ENCODE measurements at regions not wholly inside any gene's neighbourhood (a gene's known extent, or its start where the extent isn't known, plus 50 kb on each side); places are given as distances from the start of the nearest gene placed in this dataset.

DNA sequence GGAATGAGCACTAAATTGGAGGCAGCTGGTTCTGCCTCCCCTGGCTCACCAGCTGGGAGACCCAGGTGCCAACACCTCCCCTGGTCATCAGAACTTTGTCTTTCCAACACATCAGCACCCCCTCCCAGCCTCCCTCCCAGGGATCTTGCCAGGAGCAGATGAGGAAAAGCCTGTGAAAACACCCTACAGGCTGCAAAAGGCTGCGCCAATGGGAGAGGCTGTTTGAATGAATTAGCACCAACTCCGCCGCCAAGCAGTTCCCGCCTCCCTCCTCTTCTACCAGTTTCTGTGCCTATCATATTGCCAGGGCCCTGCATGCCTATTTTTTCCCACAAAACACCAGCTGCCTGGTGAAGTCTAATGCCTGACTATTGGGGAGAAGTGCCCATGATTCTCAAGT, 137.0 kb downstream of the AIPL1 start:
- intact Hi-C loops (cut with DNase I) = no loop called here
- H3K27me3 ChIP-seq = peaks cover 0 to 8% (median 0%) of the 10 kb centered on the region in 7 donors
- DNase-seq (no peak), ATAC-seq (no peak)
- no peaks in the 10 kb centered on the region for H3K36me3 ChIP-seq
- H3K4me1 ChIP-seq = no peaks in the 10 kb centered on the region
- TF ChIP-seq, protein P1, sequence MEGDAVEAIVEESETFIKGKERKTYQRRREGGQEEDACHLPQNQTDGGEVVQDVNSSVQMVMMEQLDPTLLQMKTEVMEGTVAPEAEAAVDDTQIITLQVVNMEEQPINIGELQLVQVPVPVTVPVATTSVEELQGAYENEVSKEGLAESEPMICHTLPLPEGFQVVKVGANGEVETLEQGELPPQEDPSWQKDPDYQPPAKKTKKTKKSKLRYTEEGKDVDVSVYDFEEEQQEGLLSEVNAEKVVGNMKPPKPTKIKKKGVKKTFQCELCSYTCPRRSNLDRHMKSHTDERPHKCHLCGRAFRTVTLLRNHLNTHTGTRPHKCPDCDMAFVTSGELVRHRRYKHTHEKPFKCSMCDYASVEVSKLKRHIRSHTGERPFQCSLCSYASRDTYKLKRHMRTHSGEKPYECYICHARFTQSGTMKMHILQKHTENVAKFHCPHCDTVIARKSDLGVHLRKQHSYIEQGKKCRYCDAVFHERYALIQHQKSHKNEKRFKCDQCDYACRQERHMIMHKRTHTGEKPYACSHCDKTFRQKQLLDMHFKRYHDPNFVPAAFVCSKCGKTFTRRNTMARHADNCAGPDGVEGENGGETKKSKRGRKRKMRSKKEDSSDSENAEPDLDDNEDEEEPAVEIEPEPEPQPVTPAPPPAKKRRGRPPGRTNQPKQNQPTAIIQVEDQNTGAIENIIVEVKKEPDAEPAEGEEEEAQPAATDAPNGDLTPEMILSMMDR (IDR thresholded peaks at IDR 0.05) = no peak
- no peaks in the 10 kb centered on the region for H3K9me3 ChIP-seq
- no peak overlapping the region for H3K4me3 ChIP-seq
- no peak overlapping the region for H3K27ac ChIP-seq
- WGBS, 2 donors = 66 to 72% methylated on average over 4 of the region's 4 CpGs

DNA sequence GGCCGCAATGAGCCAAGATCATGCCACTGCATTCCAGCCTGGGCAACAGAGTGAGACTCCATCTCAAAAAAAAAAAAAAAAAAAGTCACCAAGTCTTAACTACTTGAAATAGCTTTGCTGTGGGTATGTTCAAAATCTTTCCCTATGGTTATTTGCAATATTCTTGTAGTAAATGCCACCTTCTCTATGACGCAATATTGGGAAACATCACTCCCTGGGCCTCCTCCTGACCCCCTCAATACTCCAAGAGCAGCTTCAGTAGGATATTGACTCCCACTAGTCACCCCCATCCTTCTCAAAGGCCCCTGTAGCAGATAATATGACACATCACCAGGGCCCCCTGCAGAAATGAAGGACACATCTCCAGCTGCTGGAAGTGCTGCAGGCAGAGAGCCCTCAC, 137.8 kb downstream of the AIPL1 start:
- Histone ChIP-seq H3K4me3 (no peak overlapping the region), H3K9me3 (no peaks in the 10 kb centered on the region), H3K27me3 (peaks cover 0 to 8% (median 0%) of the 10 kb centered on the region in 7 donors), H3K4me1 (no peaks in the 10 kb centered on the region), H3K36me3 (no peaks in the 10 kb centered on the region), H3K27ac (no peak overlapping the region)
- TF ChIP-seq, protein P1 (IDR thresholded peaks at IDR 0.05) = no peak
- WGBS, 2 donors = 90 to 97% methylated on average over 2 of the region's 2 CpGs
- ATAC-seq (no peak), DNase-seq (no peak)
- intact Hi-C loops (cut with DNase I) = no loop called here

DNA sequence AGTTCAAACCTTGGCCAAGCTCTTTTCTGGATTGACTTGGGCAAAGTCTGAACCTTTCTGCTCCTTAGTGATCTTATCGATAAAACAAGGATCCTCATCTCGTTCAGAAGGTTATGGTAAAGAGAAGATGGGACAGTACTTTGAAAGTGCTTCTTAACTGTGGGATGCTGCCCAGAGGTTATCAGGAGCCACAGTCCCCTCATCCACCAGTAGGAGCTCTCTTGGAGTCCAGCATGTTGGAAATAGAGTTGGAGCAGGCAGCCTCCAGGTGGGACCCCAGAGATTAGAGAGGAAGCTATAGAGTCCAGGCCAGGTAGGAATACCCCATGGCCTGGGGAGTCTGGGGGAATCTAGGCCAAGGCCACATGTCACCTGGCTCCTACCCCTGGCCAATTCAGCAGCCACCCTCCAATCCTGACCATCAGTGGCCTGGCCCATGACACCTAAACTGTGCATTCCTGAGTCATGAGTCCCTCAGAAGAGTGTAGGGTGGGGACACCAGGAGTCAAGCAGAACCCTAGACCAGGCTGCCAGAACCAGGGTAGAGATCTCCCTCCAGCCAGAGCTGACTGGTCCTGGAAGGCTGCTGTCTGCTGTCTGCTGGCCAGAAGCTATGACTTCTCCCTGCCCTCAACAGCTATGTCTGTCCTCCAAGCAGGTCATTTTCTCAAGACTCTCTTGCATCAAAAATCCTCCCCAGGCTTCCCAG, 144.3 kb downstream of the AIPL1 start:
- Histone ChIP-seq H3K36me3 (no peaks in the 10 kb centered on the region), H3K9me3 (no peaks in the 10 kb centered on the region), H3K27me3 (peaks cover 0 to 3% (median 0%) of the 10 kb centered on the region in 7 donors), H3K27ac (no peak overlapping the region), H3K4me3 (no peak overlapping the region), H3K4me1 (no peaks in the 10 kb centered on the region)
- intact Hi-C loops (cut with DNase I) = no loop called here
- no peak for DNase-seq
- WGBS, 2 donors = 83 to 90% methylated on average over 2 of the region's 2 CpGs
- TF ChIP-seq, protein P1 (IDR thresholded peaks at IDR 0.05) = no peak
- ATAC-seq = no peak

DNA sequence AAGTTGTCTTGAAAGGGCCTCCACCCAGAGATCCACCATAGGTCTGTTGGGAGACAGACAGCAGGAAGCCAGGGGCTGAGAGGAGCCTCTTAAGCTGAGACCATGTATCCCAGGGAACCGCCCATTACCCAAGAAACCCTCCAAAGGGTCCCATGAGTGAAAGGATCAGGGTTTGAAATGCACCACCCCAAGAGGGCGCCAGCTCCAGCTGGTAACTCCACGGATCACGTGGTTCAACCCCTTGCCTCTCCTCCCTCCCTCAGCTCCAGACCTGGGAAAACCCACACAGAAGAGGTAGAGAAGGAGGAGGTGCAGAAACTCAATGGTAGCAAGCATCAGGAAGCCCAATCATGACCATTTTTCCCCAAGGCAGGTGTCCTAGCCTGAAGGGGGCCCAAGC, 148.7 kb downstream of the AIPL1 start:
- DNase-seq (no peak), ATAC-seq (no peak)
- H3K27me3 ChIP-seq = no peaks in the 10 kb centered on the region
- no peak overlapping the region for H3K4me3 ChIP-seq
- TF ChIP-seq, protein P1 (IDR thresholded peaks at IDR 0.05) = no peak
- H3K4me1 ChIP-seq = no peaks in the 10 kb centered on the region
- WGBS, 2 donors = 43 to 50% methylated on average over 4 of the region's 4 CpGs
- no peak overlapping the region for H3K27ac ChIP-seq
- H3K36me3 ChIP-seq = no peaks in the 10 kb centered on the region
- H3K9me3 ChIP-seq = peaks cover 0 to 3% (median 0%) of the 10 kb centered on the region in 11 donors
- intact Hi-C loops (cut with DNase I) = no loop called here

All from heart right ventricle (tissue), 16 donors.